Stromal cell of bone marrow (primary cell): ENCODE measurements at regions not wholly inside any gene's neighbourhood (a gene's known extent, or its start where the extent isn't known, plus 50 kb on each side); places are given as distances from the start of the nearest gene placed in this dataset.

Experiments used
- DNase-seq: peaks from one replicate; pipeline ENCODE4 v3.0.0-alpha.2; 2012; ENCODE audit warnings: low read depth

GRCh38 chr1:5812295-5812694 lies 179.9 kb downstream of the NPHP4 start:
- DNase-seq: no peak

DNA sequence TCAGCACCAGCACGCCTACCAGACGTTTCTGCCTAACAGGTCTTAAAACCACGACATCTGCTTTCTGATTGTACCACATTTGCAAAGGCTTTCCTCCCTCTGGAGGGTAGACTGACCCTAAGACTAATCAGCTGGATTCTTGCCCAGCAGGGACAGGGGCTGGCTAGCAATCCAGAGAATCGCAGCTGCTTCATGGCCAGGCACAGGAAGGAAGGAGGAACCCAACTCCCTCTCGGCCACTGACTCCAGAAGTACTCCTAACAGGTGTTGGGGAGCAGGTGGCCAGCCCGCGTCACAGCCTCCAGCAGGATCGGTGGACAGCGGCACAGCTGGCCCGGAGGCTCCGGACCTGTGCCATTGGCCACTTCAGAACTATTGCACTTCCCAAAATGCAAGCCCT lies 180.8 kb downstream of the NPHP4 start:
- DNase-seq: no peak

- no peak for DNase-seq
Observed at GRCh38 chr1:5810553-5811270, 181.5 kb downstream of the NPHP4 start.

DNA sequence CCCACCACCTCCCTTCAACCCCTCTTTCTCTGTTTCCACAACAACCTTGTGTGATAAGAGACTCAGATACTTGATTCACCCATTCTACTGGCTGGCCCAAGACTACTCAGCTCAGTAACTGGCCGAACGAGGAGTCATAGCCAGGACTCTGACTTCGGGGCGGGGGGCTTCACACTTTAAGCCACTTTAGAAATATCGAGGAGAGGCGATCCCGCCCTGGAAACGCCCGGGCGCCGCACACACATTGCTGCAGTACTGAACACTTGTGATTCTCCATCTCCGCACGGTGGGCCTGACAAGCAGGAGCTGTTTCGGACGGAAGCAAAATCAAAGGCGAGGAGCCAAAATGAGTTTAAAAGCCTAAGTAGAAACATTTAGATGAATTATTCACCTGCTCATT lies 182.1 kb downstream of the NPHP4 start:
- DNase-seq: no peak

DNA sequence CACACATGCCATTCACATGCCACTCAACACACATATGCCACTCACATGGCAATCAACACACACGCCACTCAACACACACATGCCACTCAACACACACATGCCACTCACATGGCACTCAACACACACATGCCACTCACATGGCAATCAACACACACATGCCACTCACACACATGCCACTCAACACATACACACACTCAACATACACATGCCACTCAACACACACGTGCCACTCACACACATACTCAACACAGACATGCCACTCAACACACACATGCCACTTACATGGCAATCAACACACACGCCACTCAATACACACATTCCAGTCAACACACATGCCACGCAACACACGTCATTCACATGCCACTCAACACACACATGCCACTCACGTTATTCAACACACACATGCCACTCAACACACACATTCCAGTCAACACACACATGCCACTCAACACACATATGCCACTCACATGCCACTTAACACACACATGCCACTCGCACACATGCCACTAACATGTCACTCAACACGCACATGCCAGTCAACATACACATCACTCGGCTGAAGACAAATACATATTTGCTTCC lies 182.9 kb downstream of the NPHP4 start:
- DNase-seq: no peak

DNA sequence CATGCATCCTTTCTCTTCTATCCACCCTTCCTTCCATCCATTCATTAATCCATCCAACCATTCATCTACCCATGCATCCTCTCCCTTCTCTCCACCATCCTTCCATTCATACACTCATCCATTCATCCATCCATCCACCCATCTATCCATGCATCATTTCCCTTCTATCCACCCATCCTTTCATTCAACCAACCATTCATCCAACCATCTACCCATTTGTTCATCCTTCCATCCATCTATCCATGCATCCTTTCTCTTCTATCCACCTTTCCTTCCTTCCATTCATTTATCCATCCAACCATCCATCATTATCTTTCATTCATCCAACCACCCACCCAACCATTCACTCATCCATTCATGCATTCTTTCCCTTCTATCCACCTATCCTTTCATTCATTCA lies 188.4 kb downstream of the NPHP4 start:
- DNase-seq: no peak

GRCh38 chr1:5802606-5803005 lies 189.6 kb downstream of the NPHP4 start:
- no peak for DNase-seq

DNA sequence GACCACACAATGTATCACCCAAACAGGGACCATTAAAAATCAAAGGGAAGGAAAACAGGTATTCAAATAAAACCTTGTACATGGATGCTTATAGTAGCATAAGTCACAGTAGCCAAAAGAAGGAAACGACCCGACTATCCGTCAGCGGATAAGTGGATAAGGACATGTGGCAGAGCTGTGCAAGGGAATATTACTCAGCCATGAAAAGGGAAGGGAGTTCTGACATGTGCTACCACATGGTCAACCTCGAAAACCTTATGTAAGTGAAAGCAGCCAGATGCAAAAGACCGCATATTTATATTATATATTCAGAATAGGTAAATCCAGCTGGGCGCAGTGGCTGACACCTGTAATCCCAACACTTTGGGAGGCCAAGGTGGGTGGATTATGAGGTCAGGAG lies 193.3 kb downstream of the NPHP4 start:
- no peak for DNase-seq

GRCh38 chr1:5798151-5798730 lies 194.0 kb downstream of the NPHP4 start:
- DNase-seq: no peak

GRCh38 chr1:5796028-5796427 lies 196.2 kb downstream of the NPHP4 start:
- no peak for DNase-seq

DNA sequence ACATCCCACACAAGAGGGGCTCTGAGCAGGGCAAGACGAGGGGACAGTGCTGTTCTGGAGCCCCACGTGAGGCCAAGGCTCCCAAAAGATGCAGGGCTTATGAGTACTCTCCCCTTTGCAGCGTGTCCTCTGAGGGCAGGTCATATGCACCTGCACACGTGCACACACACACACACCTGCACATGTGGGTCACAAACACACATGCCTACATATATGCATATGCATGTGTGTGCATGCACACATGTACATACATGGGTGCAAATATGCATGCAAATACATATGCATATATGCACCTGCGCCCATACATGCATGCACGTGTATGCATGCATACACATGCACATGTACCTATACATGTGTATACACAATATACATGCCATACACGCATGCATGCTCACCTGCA lies 197.9 kb downstream of the NPHP4 start:
- no peak for DNase-seq

GRCh38 chr1:5793516-5793915 lies 198.7 kb downstream of the NPHP4 start:
- no peak for DNase-seq

- DNase-seq: no peak
Observed at GRCh38 chr1:5781079-5781478, 211.1 kb downstream of the NPHP4 start.

DNA sequence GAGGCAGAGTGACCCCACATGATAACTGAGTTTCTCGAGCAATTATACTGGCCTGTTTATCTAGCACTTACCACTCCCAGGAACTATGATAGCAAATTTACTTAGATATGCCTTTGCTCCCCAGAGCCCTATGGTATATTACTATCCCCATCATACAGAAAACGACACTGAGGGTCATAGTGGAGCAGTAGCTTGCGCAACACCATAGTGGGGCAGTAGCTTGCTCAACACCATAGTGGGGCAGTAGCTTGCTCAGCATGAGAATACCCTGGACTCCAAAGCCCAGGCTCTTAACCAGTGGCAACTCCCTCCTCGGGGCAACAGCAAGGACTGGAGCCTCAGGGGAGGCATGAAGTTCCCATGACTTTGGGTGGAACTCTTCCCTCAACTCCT lies 211.9 kb downstream of the NPHP4 start:
- no peak for DNase-seq

GRCh38 chr1:5779608-5780323 lies 212.5 kb downstream of the NPHP4 start:
- no peak for DNase-seq

- DNase-seq: no peak
Observed at GRCh38 chr1:5776035-5776550, 216.1 kb downstream of the NPHP4 start.

GRCh38 chr1:5774019-5774418 lies 218.2 kb downstream of the NPHP4 start:
- no peak for DNase-seq

DNA sequence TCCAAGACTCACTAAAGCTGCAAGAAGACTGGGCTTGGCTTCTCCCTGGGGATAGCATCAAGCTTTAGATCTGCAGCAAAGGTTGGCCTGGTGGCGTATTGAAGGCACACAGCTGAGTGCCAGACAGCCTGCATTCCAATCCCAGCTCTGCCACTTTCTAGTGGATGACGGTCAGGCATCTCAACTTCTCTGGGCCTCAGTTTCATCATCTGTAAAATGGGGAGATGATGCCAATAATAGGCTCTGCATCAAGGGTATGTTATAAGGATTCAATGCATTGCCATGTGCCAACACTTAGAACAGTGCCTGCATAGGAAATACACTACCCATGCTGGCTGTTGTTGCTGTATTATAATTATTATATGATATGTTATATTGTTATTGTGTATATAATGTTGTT lies 220.4 kb downstream of the NPHP4 start:
- DNase-seq: no peak

DNA sequence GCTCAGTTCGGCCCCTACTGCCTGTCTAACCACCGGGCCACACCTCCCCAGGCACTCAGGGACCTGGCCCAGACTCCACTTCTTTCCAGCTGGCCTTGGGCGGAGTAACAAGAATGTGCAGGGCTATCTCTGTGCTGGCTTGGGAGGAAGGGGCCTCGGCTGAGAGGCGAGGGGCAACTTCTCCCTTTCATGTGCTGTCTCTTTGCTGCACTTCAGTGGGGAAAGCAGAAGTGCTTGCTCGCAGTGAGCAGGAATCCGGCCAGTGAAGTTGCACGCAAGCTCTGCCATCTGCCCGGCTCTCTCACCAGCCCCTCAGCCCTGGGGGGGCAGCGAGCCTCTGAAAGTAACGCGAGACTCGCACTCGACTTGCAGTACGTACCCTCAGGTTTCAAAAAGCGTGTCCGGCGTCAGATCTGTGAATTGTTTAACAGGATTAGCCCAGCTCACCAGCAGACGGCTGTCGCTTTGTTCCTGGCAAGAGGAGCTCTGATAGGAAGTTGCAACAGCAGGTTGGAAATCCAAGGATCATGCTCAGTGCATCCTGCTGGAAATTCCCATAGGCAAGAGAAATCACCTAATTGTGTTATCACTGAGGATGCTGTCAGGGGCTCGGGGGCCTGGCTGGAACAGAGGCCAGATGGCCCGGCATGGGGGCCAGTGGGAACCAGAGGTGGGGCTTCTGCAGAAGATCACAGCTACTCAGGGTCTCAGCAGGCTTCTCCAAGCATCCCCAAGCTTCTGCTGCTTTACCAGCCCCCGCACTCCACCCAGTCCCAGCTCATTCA lies 221.1 kb downstream of the NPHP4 start:
- no peak for DNase-seq

- DNase-seq: no peak
Observed at GRCh38 chr1:5769760-5770159, 222.5 kb downstream of the NPHP4 start.

- DNase-seq: no peak
Observed at GRCh38 chr1:5769146-5769545, 223.1 kb downstream of the NPHP4 start.

DNA sequence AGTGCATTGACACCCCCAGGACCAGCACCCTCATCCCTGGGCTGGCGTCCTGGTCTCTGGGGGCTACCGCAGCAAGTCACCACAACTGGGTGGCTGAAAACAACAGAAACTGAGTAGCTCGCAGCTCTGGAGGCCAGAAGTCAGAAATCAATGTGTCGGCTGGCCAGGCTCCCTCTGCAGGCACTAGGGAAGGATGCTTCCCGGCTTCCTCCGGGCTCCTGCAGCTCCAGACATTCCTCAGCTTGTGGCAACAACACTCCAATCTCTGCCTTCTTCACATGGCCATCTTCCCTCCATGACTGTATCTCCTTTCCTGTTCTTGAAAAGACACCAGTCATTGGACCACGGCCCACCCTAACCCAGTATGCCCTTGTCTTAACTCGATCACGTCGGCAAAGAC lies 224.2 kb downstream of the NPHP4 start:
- no peak for DNase-seq
